GM18907 (cell line): ENCODE measurements at regions not wholly inside any gene's neighbourhood (a gene's known extent, or its start where the extent isn't known, plus 50 kb on each side); places are given as distances from the start of the nearest gene placed in this dataset.

ENCODE experiments used
- ATAC-seq: cut with Tn5 transposase; IDR thresholded peaks from one replicate; pipeline ENCODE4 v1.9.1; 2021; ENCODE audit warnings: mild to moderate bottlenecking, moderate library complexity; ENCODE audit not compliant: unreplicated experiment

GRCh38 chr2:236887953-236888793 is 197.5 kb upstream of the COPS8 start:
- no peak for ATAC-seq

GRCh38 chr2:236888794-236889780 is 196.6 kb upstream of the COPS8 start:
- ATAC-seq = no peak

GRCh38 chr2:236889791-236890704 is 195.6 kb upstream of the COPS8 start:
- ATAC-seq = no peak

GRCh38 chr2:236892721-236893120 is 193.0 kb upstream of the COPS8 start:
- ATAC-seq = no peak

- no peak for ATAC-seq
These were observed 190.9 kb upstream of the COPS8 start for GRCh38 chr2:236894791-236895190.

- no peak for ATAC-seq
These were observed 190.2 kb upstream of the COPS8 start for GRCh38 chr2:236895497-236895896.

GRCh38 chr2:236896688-236897087 is 189.0 kb upstream of the COPS8 start:
- no peak for ATAC-seq

GRCh38 chr2:236899146-236899545 is 186.5 kb upstream of the COPS8 start:
- no peak for ATAC-seq

GRCh38 chr2:236899950-236900640 is 185.6 kb upstream of the COPS8 start:
- no peak for ATAC-seq

GRCh38 chr2:236901956-236902355 is 183.7 kb upstream of the COPS8 start:
- ATAC-seq = no peak

- no peak for ATAC-seq
These were observed 181.7 kb upstream of the COPS8 start for GRCh38 chr2:236903978-236904377.

- ATAC-seq = no peak
These were observed 181.1 kb upstream of the COPS8 start for GRCh38 chr2:236904389-236905263.

- ATAC-seq = no peak
These were observed 179.7 kb upstream of the COPS8 start for GRCh38 chr2:236905976-236906375.

GRCh38 chr2:236908439-236909192 is 177.1 kb upstream of the COPS8 start:
- no peak for ATAC-seq

- ATAC-seq = no peak
These were observed 176.5 kb upstream of the COPS8 start for GRCh38 chr2:236909193-236909504.

GRCh38 chr2:236909802-236910201 is 175.9 kb upstream of the COPS8 start:
- no peak for ATAC-seq

- ATAC-seq = no peak
These were observed 174.8 kb upstream of the COPS8 start for GRCh38 chr2:236910781-236911495.
